ENCODE measurements at regions not wholly inside any gene's neighbourhood (a gene's known extent, or its start where the extent isn't known, plus 50 kb on each side); places are given as distances from the start of the nearest gene placed in this dataset.

GRCh38 chr4:79611026-79611425 lies 203.0 kb upstream of the GK2 start:
- Histone ChIP-seq H2AFZ (ENCODE audit: control insufficient read depth, low read depth, low read length) (no peak overlapping the region), H3K36me3 (ENCODE audit: control insufficient read depth in 2 of 2, insufficient read depth in 2 of 2, low read length in 1 of 2) (no peaks in the 10 kb centered on the region), H3K4me2 (ENCODE audit: control insufficient read depth, insufficient read depth) (no peak overlapping the region), H3K79me2 (ENCODE audit: control insufficient read depth, insufficient read depth, low read length) (no peaks in the 10 kb centered on the region), H3K27ac (ENCODE audit: control insufficient read depth, insufficient read depth) (no peak overlapping the region), H3K4me1 (ENCODE audit: control insufficient read depth, insufficient read depth, low read length) (no peaks in the 10 kb centered on the region), H3K27me3 (replicated peaks in 1 of 2; ENCODE audit: control insufficient read depth in 2 of 2, insufficient read depth in 2 of 2, low read length in 1 of 2) (no peaks in the 10 kb centered on the region), H3K9ac (ENCODE audit: control insufficient read depth, insufficient read depth, low read length) (no peak overlapping the region), H3K4me3 (no peak overlapping the region), H3K9me3 (replicated peaks; ENCODE audit: control insufficient read depth, insufficient read depth, low read length) (no peaks in the 10 kb centered on the region), H4K20me1 (ENCODE audit: control insufficient read depth, insufficient read depth) (no peaks in the 10 kb centered on the region)
- intact Hi-C loops (cut with micrococcal nuclease; ENCODE audit: unreplicated experiment) (no loop called here), in situ Hi-C loops (cut with MboI) (no loop called here)
- ChIA-PET RAD21 (ENCODE audit: unreplicated experiment) (no interaction called here), SMC1A (ENCODE audit: uncharacterized antibody, unreplicated experiment) (interaction anchor here (0.6 kb wide), 1 partner anchor 54 kb away, joined by 3 read pairs; no protein-coding TSS in a partner anchor), POLR2A (no interaction called here), CTCF (no interaction called here)
- no TSS peak for BruUV-seq (replicated peaks)
- FAIRE-seq = no peak
- TF ChIP-seq DPF2 (IDR thresholded peaks at IDR 0.05) (no peak), NBN (IDR thresholded peaks at IDR 0.05) (no peak)
- no peak for DNase-seq (ENCODE audit: low read depth, low spot score)
- WGBS (ENCODE audit: insufficient coverage, insufficient replicate concordance, low lambda C conversion rate, missing lambda C conversion rate) = 54% methylated on average over 5 of the region's 5 CpGs
- ATAC-seq = no peak

DNA sequence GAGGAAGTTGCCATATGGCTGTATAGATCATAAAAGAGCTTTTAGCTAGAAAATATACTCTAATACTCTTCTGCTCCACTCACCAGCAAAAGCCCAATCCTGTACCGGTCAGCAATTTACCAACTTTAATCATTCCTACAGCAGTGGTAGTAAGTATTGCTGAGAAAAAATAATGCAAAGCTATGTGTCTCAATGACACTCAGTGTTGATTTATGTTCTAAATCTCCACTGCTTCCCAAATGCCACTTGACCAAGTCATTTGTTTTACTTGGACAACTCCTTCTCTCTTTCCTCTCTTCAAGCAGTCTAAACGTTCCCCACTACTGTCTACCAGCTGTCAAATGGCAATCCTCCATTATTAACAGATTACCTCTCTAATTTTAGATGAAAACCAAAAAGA lies 201.8 kb upstream of the GK2 start:
- Histone ChIP-seq H3K36me3 (ENCODE audit: control insufficient read depth in 2 of 2, insufficient read depth in 2 of 2, low read length in 1 of 2) (no peaks in the 10 kb centered on the region), H3K27me3 (replicated peaks in 1 of 2; ENCODE audit: control insufficient read depth in 2 of 2, insufficient read depth in 2 of 2, low read length in 1 of 2) (no peaks in the 10 kb centered on the region), H3K4me1 (ENCODE audit: control insufficient read depth, insufficient read depth, low read length) (no peaks in the 10 kb centered on the region), H3K4me2 (ENCODE audit: control insufficient read depth, insufficient read depth) (no peak overlapping the region), H3K9me3 (replicated peaks; ENCODE audit: control insufficient read depth, insufficient read depth, low read length) (no peaks in the 10 kb centered on the region), H4K20me1 (ENCODE audit: control insufficient read depth, insufficient read depth) (no peaks in the 10 kb centered on the region), H3K27ac (ENCODE audit: control insufficient read depth, insufficient read depth) (no peak overlapping the region), H2AFZ (ENCODE audit: control insufficient read depth, low read depth, low read length) (no peak overlapping the region), H3K79me2 (ENCODE audit: control insufficient read depth, insufficient read depth, low read length) (no peaks in the 10 kb centered on the region), H3K9ac (ENCODE audit: control insufficient read depth, insufficient read depth, low read length) (no peak overlapping the region), H3K4me3 (no peak overlapping the region)
- ChIA-PET POLR2A (interaction anchor here (0.6 kb wide), 1 partner anchor 846 kb away, joined by 5 read pairs; no protein-coding TSS in a partner anchor), CTCF (interaction anchor here (0.8 kb wide), 1 partner anchor 116 kb away, joined by 3 read pairs; no protein-coding TSS in a partner anchor), RAD21 (ENCODE audit: unreplicated experiment) (interaction anchor here (0.6 kb wide), 1 partner anchor 11 kb away, joined by 3 read pairs; no protein-coding TSS in a partner anchor), SMC1A (ENCODE audit: uncharacterized antibody, unreplicated experiment) (no interaction called here)
- DNase-seq (ENCODE audit: low read depth, low spot score) (no peak), ATAC-seq (no peak), FAIRE-seq (no peak)
- in situ Hi-C loops (cut with MboI) = no loop called here
- intact Hi-C loops (cut with micrococcal nuclease; ENCODE audit: unreplicated experiment) = no loop called here
- no TSS peak for BruUV-seq (replicated peaks)
- 47% methylated on average over 2 of the region's 2 CpGs for WGBS (ENCODE audit: insufficient coverage, insufficient replicate concordance, low lambda C conversion rate, missing lambda C conversion rate)
- TF ChIP-seq EGR1 (IDR thresholded peaks at IDR 0.05; ENCODE audit: borderline replicate concordance in 1 of 2, low read depth in 2 of 2, low read length in 2 of 2) (no peak), RUNX3 (IDR thresholded peaks at IDR 0.05; ENCODE audit: low read length) (no peak), ESRRA (IDR thresholded peaks at IDR 0.05; ENCODE audit: low read length) (no peak), NFYA (IDR thresholded peaks at IDR 0.05; ENCODE audit: borderline replicate concordance, low read depth, low read length) (no peak), KDM1A (IDR thresholded peaks at IDR 0.05; ENCODE audit: borderline replicate concordance) (no peak), ZBTB33 (IDR thresholded peaks at IDR 0.05) (no peak), FOS (IDR thresholded peaks at IDR 0.05; ENCODE audit: borderline replicate concordance, extremely low read depth, insufficient read length) (no peak), POLR2A (IDR thresholded peaks at IDR 0.05; ENCODE audit: low read depth, low read length) (no peak), CBX3 (IDR thresholded peaks at IDR 0.05; ENCODE audit: borderline replicate concordance, low read depth) (no peak), NR2F1 (conservative IDR thresholded peaks at IDR 0.05) (no peak), USF1 (IDR thresholded peaks at IDR 0.05; ENCODE audit: borderline replicate concordance, extremely low read length, insufficient read depth, low read depth, low read length) (no peak)
- TF ChIP-seq, protein P1, sequence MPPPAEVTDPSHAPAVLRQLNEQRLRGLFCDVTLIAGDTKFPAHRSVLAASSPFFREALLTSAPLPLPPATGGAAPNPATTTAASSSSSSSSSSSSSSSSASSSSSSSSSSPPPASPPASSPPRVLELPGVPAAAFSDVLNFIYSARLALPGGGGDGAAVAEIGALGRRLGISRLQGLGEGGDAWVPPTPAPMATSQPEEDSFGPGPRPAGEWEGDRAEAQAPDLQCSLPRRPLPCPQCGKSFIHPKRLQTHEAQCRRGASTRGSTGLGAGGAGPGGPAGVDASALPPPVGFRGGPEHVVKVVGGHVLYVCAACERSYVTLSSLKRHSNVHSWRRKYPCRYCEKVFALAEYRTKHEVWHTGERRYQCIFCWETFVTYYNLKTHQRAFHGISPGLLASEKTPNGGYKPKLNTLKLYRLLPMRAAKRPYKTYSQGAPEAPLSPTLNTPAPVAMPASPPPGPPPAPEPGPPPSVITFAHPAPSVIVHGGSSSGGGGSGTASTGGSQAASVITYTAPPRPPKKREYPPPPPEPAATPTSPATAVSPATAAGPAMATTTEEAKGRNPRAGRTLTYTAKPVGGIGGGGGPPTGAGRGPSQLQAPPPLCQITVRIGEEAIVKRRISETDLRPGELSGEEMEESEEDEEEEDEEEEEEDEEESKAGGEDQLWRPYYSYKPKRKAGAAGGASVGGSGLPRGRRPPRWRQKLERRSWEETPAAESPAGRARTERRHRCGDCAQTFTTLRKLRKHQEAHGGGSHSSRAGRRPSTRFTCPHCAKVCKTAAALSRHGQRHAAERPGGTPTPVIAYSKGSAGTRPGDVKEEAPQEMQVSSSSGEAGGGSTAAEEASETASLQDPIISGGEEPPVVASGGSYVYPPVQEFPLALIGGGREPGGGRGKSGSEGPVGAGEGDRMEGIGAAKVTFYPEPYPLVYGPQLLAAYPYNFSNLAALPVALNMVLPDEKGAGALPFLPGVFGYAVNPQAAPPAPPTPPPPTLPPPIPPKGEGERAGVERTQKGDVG (CRISPR knock-in tag; IDR thresholded peaks at IDR 0.05) = no peak
